B cell (primary cell): ENCODE measurements at regions not wholly inside any gene's neighbourhood (a gene's known extent, or its start where the extent isn't known, plus 50 kb on each side); places are given as distances from the start of the nearest gene placed in this dataset.

Experiments
- ATAC-seq: fragments of 200-7000 bp; cut with Tn5 transposase; one replicate; pipeline ENCODE4 v1.10.0; 2021; ENCODE audit warnings: low read depth, mild to moderate bottlenecking, moderate number of reproducible peaks, moderate library complexity
- CTCF ChIA-PET: fragments of 350-600 bp; sonication (Branson Sonifier 250); formaldehyde crosslinking; loops from one replicate; lab custom pipeline; 2021; ENCODE audit warnings: antibody characterized with exemption, inconsistent platforms; lab: Charles Lee
- POLR2A ChIA-PET: fragments of 350-600 bp; sonication (Branson Sonifier 250); formaldehyde crosslinking; loops from one replicate; lab custom pipeline; 2021; ENCODE audit warnings: antibody characterized with exemption; lab: Charles Lee
- DNase-seq: peaks from one replicate; pipeline ENCODE4 v3.0.0; 2013
- H2AFZ ChIP-seq: 2 replicates; pipeline ENCODE4 v1.6.1; 2012; ENCODE audit warnings: mild to moderate bottlenecking, low read depth, low read length; ENCODE audit not compliant: insufficient read depth, poor library complexity, severe bottlenecking
- H3K27ac ChIP-seq, 2 donors: 1 replicate in 1 of 2; 2 replicates in 1 of 2; pipeline ENCODE4 v1.5.1; 2012 to 2013; ENCODE audit warnings: low read length in 2 of 2, mild to moderate bottlenecking in 2 of 2, moderate library complexity in 1 of 2
- H3K27me3 ChIP-seq, 4 experiments: fragments of 200-600 bp in 1 of 4; sonication (generic) in 1 of 4; replicated peaks in 1 of 4; 1 replicate in 2 of 4; 2 replicates in 2 of 4; pipeline versions ENCODE4 v1.6.1 to v1.7.0; 2013 to 2016; ENCODE audit warnings: low read length in 3 of 4, mild to moderate bottlenecking in 2 of 4, mixed read lengths in 1 of 4, moderate library complexity in 1 of 4; ENCODE audit not compliant: insufficient read depth in 4 of 4, control insufficient read depth in 3 of 4; ENCODE audit errors: control extremely low read depth in 1 of 4
- H3K36me3 ChIP-seq, 2 experiments: replicated peaks in 1 of 2; 1 replicate in 1 of 2; 2 replicates in 1 of 2; pipeline versions ENCODE4 v1.6.1 to v1.7.1; 2013; ENCODE audit warnings: low read length in 1 of 2; ENCODE audit not compliant: insufficient read depth in 2 of 2, control insufficient read depth in 1 of 2; ENCODE audit errors: control extremely low read depth in 1 of 2, extremely low read depth in 1 of 2
- H3K4me1 ChIP-seq, 2 donors: fragments of 200-600 bp in 1 of 2; sonication (generic) in 1 of 2; 1 replicate in 1 of 2; 2 replicates in 1 of 2; pipeline versions ENCODE4 v1.5.1 to v1.6.1; 2013 to 2017; ENCODE audit warnings: low read length in 2 of 2; ENCODE audit not compliant: control insufficient read depth in 2 of 2, insufficient read depth in 2 of 2
- H3K4me2 ChIP-seq: replicated peaks from 2 replicates; pipeline ENCODE3; 2012; ENCODE audit warnings: mild to moderate bottlenecking, low read depth, low read length; ENCODE audit not compliant: poor library complexity, severe bottlenecking
- H3K4me3 ChIP-seq, 5 experiments: fragments of 200-600 bp in 1 of 5; sonication (generic) in 1 of 5; 1 replicate in 3 of 5; 2 replicates in 2 of 5; pipeline versions ENCODE4 v1.5.1 to v1.7.0; 2011 to 2016; ENCODE audit warnings: low read length in 4 of 5, mild to moderate bottlenecking in 4 of 5, low read depth in 2 of 5, control low read depth in 1 of 5, moderate library complexity in 1 of 5; ENCODE audit not compliant: insufficient read depth in 1 of 5; ENCODE audit errors: control extremely low read depth in 1 of 5, extremely low read depth in 1 of 5
- H3K79me2 ChIP-seq: fragments of 200-600 bp; sonication (generic); one replicate; pipeline ENCODE4 v1.6.0; 2016; ENCODE audit warnings: low read length; ENCODE audit not compliant: control insufficient read depth, insufficient read depth
- H3K9ac ChIP-seq: fragments of 200-600 bp; sonication (generic); 2 replicates; pipeline ENCODE4 v1.6.1; 2017; ENCODE audit warnings: mild to moderate bottlenecking, low read length, moderate library complexity
- H3K9me3 ChIP-seq, 3 donors: one replicate each; pipeline versions ENCODE4 v1.6.1 to v1.7.1; 2013; ENCODE audit warnings: low read length in 2 of 3; ENCODE audit not compliant: control insufficient read depth in 2 of 3, insufficient read depth in 1 of 3; ENCODE audit errors: control extremely low read depth in 1 of 3
- H4K20me1 ChIP-seq: 2 replicates; pipeline ENCODE4 v1.6.0; 2012; ENCODE audit warnings: mild to moderate bottlenecking, low read length; ENCODE audit not compliant: insufficient read depth, control insufficient read depth, poor library complexity, severe bottlenecking
- H3K27ac Mint-ChIP-seq: one replicate; pipeline ENCODE4 v1.8.0; 2021; ENCODE audit warnings: mixed read lengths
- H3K27me3 Mint-ChIP-seq: one replicate; pipeline ENCODE4 v1.8.0; 2021; ENCODE audit warnings: mixed read lengths
- H3K4me1 Mint-ChIP-seq: one replicate; pipeline ENCODE4 v1.8.0; 2021; ENCODE audit warnings: mixed read lengths
- H3K4me3 Mint-ChIP-seq: one replicate; pipeline ENCODE4 v1.8.0; 2021; ENCODE audit warnings: mixed read lengths
- H3K9me3 Mint-ChIP-seq: one replicate; pipeline ENCODE4 v1.8.0; 2022; ENCODE audit warnings: mixed read lengths; ENCODE audit not compliant: insufficient read depth
- EZH2 ChIP-seq: IDR thresholded peaks from 2 replicates; pipeline ENCODE4 v1.6.1; 2012; ENCODE audit warnings: borderline replicate concordance, low read depth, mild to moderate bottlenecking, moderate library complexity, low read length; ENCODE audit not compliant: insufficient read depth, poor library complexity, severe bottlenecking
- WGBS: methylation state at CpG from one replicate; pipeline ENCODE4 v1.1.5; 2013; ENCODE audit warnings: missing lambda C conversion rate; ENCODE audit not compliant: insufficient coverage; 5-methylcytosine and 5-hydroxymethylcytosine counted together
- intact Hi-C: fragments of 100-400 bp; cut with micrococcal nuclease; formaldehyde crosslinking; loops from one replicate; pipeline ENCODE4 v1.10.0; 2022
- TF ChIP-seq, protein P1 (sequence below): fragments of 200-600 bp; IDR thresholded peaks from one replicate; pipeline ENCODE4 v1.8.0; 2022; ENCODE audit warnings: antibody characterized with exemption, mild to moderate bottlenecking

DNA sequence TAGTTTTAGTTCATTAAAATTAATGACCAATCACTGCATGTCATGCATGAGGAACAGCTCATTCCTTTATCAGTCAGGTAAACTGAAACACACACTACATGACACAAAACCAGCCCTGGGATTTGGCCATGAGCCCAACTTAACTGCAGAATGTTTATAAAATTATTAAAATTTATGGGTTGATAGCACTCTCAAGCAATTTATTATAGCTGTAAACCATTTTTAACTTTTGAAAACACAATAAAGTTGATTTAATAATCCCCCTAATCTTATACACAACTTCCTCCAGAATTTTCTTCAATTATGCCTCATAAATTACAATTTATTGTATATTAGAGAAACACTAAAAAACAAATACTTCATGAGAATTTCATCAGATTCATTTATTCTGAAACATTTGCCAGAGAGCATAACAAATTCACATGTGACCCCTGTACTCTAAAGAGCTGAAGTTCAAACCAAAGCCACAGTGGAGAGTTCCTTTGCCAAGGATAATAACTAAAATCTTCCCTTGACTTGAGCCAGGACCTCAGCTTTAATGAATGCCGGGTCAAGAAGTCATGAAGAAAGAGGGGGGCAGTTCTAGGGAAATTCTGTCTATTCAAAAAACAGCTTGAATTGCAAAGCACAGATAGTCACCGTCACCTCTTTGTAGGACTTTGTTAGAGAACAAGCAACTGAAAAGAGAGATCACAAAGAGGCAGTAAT is 763.7 kb upstream of the GRAMD2B start:
- Histone ChIP-seq H3K4me2 (no peak overlapping the region), H2AFZ (no peak overlapping the region), H3K79me2 (no peaks in the 10 kb centered on the region), H3K4me1 (no peaks in the 10 kb centered on the region), H3K36me3 (no peaks in the 10 kb centered on the region), H3K9ac (no peak overlapping the region), H3K4me3 (no peak overlapping the region), H3K27me3 (no peaks in the 10 kb centered on the region), H3K27ac (no peak overlapping the region), H4K20me1 (no peaks in the 10 kb centered on the region), H3K9me3 (no peaks in the 10 kb centered on the region)
- Mint-ChIP-seq H3K4me1 (no peaks in the 10 kb centered on the region), H3K27ac (no peak overlapping the region), H3K4me3 (no peak overlapping the region), H3K27me3 (peaks cover 6% of the 10 kb centered on the region), H3K9me3 (peaks cover 4% of the 10 kb centered on the region)
- WGBS: 83% methylated on average over 1 of the region's 2 CpGs
- POLR2A ChIA-PET: no interaction called here
- no peak for TF ChIP-seq EZH2
- TF ChIP-seq, protein P1, sequence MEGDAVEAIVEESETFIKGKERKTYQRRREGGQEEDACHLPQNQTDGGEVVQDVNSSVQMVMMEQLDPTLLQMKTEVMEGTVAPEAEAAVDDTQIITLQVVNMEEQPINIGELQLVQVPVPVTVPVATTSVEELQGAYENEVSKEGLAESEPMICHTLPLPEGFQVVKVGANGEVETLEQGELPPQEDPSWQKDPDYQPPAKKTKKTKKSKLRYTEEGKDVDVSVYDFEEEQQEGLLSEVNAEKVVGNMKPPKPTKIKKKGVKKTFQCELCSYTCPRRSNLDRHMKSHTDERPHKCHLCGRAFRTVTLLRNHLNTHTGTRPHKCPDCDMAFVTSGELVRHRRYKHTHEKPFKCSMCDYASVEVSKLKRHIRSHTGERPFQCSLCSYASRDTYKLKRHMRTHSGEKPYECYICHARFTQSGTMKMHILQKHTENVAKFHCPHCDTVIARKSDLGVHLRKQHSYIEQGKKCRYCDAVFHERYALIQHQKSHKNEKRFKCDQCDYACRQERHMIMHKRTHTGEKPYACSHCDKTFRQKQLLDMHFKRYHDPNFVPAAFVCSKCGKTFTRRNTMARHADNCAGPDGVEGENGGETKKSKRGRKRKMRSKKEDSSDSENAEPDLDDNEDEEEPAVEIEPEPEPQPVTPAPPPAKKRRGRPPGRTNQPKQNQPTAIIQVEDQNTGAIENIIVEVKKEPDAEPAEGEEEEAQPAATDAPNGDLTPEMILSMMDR: no peak
- intact Hi-C loops: no loop called here
- no peak for ATAC-seq
- CTCF ChIA-PET: no interaction called here
- DNase-seq: no peak

DNA sequence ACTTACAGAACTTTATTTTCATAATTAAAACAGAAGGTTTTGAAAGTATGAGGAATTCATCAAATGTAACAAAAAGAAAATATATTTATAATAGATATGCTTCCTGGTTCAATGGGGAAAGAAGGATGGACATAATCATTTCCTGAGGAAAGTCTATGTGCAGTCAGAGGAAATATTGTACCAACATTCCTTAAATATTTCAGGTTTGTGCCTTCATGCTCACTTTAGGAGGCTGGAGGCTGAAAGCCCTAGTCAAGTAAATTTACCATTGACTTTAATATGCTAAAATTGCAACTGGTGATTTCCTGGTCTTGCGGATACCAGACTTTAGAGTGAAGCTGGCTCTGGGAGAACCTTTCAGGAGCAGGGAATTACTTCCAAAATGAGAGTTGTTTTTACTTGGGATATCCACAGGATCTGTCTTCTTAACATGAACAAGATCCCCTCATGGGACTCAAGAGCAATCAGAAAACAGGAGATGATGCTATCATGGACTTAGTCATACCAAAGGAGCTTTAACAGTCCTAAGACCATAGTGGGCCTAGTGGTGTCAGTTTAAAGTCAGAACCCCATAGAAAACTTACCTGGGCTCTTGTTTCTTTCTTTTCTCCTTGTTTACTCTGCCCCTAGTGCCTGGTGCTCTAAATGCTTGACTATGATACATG is 762.8 kb upstream of the GRAMD2B start:
- H3K4me3 Mint-ChIP-seq: no peak overlapping the region
- CTCF ChIA-PET: no interaction called here
- no peak overlapping the region for H3K9ac ChIP-seq
- no peak overlapping the region for H3K4me3 ChIP-seq
- H3K4me1 Mint-ChIP-seq: no peaks in the 10 kb centered on the region
- H3K9me3 ChIP-seq: no peaks in the 10 kb centered on the region
- H3K27ac ChIP-seq: no peak overlapping the region
- no CpG with 5 or more reads among the region's 1 CpG for WGBS
- no peak overlapping the region for H3K4me2 ChIP-seq
- no peak overlapping the region for H3K27ac Mint-ChIP-seq
- TF ChIP-seq, protein P1: no peak
- TF ChIP-seq EZH2: no peak
- intact Hi-C loops: no loop called here
- H3K27me3 Mint-ChIP-seq: peaks cover 6% of the 10 kb centered on the region
- H3K9me3 Mint-ChIP-seq: peaks cover 4% of the 10 kb centered on the region
- DNase-seq: no peak
- no peaks in the 10 kb centered on the region for H3K36me3 ChIP-seq
- no peaks in the 10 kb centered on the region for H3K4me1 ChIP-seq
- no peak overlapping the region for H2AFZ ChIP-seq
- no peaks in the 10 kb centered on the region for H3K79me2 ChIP-seq
- POLR2A ChIA-PET: no interaction called here
- no peaks in the 10 kb centered on the region for H3K27me3 ChIP-seq
- no peaks in the 10 kb centered on the region for H4K20me1 ChIP-seq
- no peak for ATAC-seq
